PFSK-1 (cell line): ENCODE measurements at regions not wholly inside any gene's neighbourhood (a gene's known extent, or its start where the extent isn't known, plus 50 kb on each side); places are given as distances from the start of the nearest gene placed in this dataset.

Source experiments
- POLR2AphosphoS5 ChIP-seq: IDR thresholded peaks from 2 replicates; pipeline ENCODE4 v1.6.1; 2012; ENCODE audit warnings: low read depth, mild to moderate bottlenecking, control low read depth, low read length, moderate library complexity
- REST ChIP-seq, 2 experiments: IDR thresholded peaks; 2 replicates each; pipeline versions ENCODE4 v1.6.1 to v1.8.0; 2011 to 2012; ENCODE audit warnings: low read depth in 2 of 2, low read length in 2 of 2, control low read depth in 1 of 2, inconsistent platforms in 1 of 2, mild to moderate bottlenecking in 1 of 2, moderate library complexity in 1 of 2; ENCODE audit not compliant: insufficient read depth in 1 of 2
- SIN3A ChIP-seq: IDR thresholded peaks from 2 replicates; pipeline ENCODE4 v1.6.1; 2012; ENCODE audit warnings: mild to moderate bottlenecking, low read length, moderate library complexity, borderline replicate concordance; ENCODE audit not compliant: insufficient read depth
- TAF1 ChIP-seq: IDR thresholded peaks from 2 replicates; pipeline ENCODE4 v1.6.1; 2012; ENCODE audit warnings: low read length, control low read depth, borderline replicate concordance; ENCODE audit not compliant: insufficient read depth

- no peak for TF ChIP-seq SIN3A
- TF ChIP-seq POLR2AphosphoS5: no peak
- no peak for TF ChIP-seq TAF1
- no peak for TF ChIP-seq REST (IDR thresholded peaks at IDR 0.05; ENCODE audit: insufficient read depth in 1 of 2, low read depth in 2 of 2, low read length in 2 of 2)
Measured at GRCh38 chr2:217048730-217049129, 188.9 kb upstream of the TNP1 start.
